GM13977 (cell line): ENCODE measurements at regions not wholly inside any gene's neighbourhood (a gene's known extent, or its start where the extent isn't known, plus 50 kb on each side); places are given as distances from the start of the nearest gene placed in this dataset.

Experiments used
- DNase-seq: peaks from one replicate; pipeline ENCODE4 v3.0.0; 2012; ENCODE audit warnings: low spot score
- CTCF ChIP-seq: IDR thresholded peaks from 2 replicates; pipeline ENCODE4 v1.5.1; 2012; ENCODE audit warnings: mild to moderate bottlenecking, control low read depth; ENCODE audit not compliant: insufficient read depth; ENCODE audit errors: extremely low read depth, missing control alignments
- in situ Hi-C: fragments of 300-500 bp; cut with MboI; formaldehyde crosslinking; loops from one replicate; pipeline ENCODE4 v1.12.0; 2022; ENCODE audit warnings: low sequenced_read_pairs, low pct_unique_long_range_greater_than_20kb, mixed read lengths, inconsistent platforms; ENCODE audit not compliant: unreplicated experiment

GRCh38 chr10:30750971-30751677 lies 121.6 kb upstream of the LYZL2 start:
- in situ Hi-C loops = no loop called here
- DNase-seq = no peak
- TF ChIP-seq CTCF = no peak

GRCh38 chr10:30749385-30749784 lies 119.8 kb upstream of the LYZL2 start:
- in situ Hi-C loops = loop anchor here (25.0 kb wide), 1 partner anchor 1063 kb away; no protein-coding TSS in a partner anchor
- DNase-seq = no peak
- no peak for TF ChIP-seq CTCF

- no peak for DNase-seq
- no peak for TF ChIP-seq CTCF
- in situ Hi-C loops = loop anchor here (25.0 kb wide), 1 partner anchor 1064 kb away; no protein-coding TSS in a partner anchor
Observed at GRCh38 chr10:30748152-30748973, 118.8 kb upstream of the LYZL2 start.

GRCh38 chr10:30747633-30748032 lies 118.1 kb upstream of the LYZL2 start:
- no peak for DNase-seq
- TF ChIP-seq CTCF = no peak
- in situ Hi-C loops = loop anchor here (25.0 kb wide), 1 partner anchor 1065 kb away; no protein-coding TSS in a partner anchor

- in situ Hi-C loops = loop anchor here (25.0 kb wide), 1 partner anchor 1066 kb away; no protein-coding TSS in a partner anchor
- no peak for TF ChIP-seq CTCF
- no peak for DNase-seq
Observed at GRCh38 chr10:30745953-30746352, 116.4 kb upstream of the LYZL2 start.

- DNase-seq = no peak
- no peak for TF ChIP-seq CTCF
- in situ Hi-C loops = loop anchor here (25.0 kb wide), 1 partner anchor 1068 kb away; no protein-coding TSS in a partner anchor
Observed at GRCh38 chr10:30744106-30744505, 114.6 kb upstream of the LYZL2 start.
